K562 (cell line): ENCODE measurements at regions not wholly inside any gene's neighbourhood (a gene's known extent, or its start where the extent isn't known, plus 50 kb on each side); places are given as distances from the start of the nearest gene placed in this dataset.

Source experiments
- ATAC-seq: fragments of 200-7000 bp; cut with Tn5 transposase; 3 replicates; pipeline ENCODE4 v1.9.1; 2020; ENCODE audit warnings: moderate library complexity
- BruUV-seq: library from RNA; stranded (reverse); fragments of 400-500 nt; replicated peaks from 2 replicates; lab custom pipeline; 2021; lab: Mats Ljungman, UMichigan
- CTCF ChIA-PET: fragments of 300-600 bp; formaldehyde crosslinking; extraction: SDS; loops from one replicate; lab custom pipeline; 2021; ENCODE audit warnings: low intra/inter-chr PET ratio; lab: Yijun Ruan, JAX
- POLR2A ChIA-PET: fragments of 300-600, 350-650 bp; sonication (Branson Sonifier 250); formaldehyde crosslinking; extraction: SDS; loops from one replicate; lab custom pipeline; 2021; ENCODE audit warnings: antibody characterized with exemption, inconsistent platforms; lab: Yijun Ruan, JAX
- DNase-seq, 4 experiments: peaks; one replicate each; pipeline versions ENCODE4 v3.0.0 to v3.0.0-alpha.2; 2011 to 2018; ENCODE audit warnings: low spot score in 3 of 4, mixed read lengths in 3 of 4; ENCODE audit errors: extremely low read depth in 1 of 4
- FAIRE-seq: peaks from 2 replicates; lab custom pipeline; 2011; peaks lifted over from hg19 to GRCh38; lab: Jason Lieb, UNC
- H2AFZ ChIP-seq: 2 replicates; pipeline ENCODE4 v1.6.0; 2011; ENCODE audit warnings: low read depth, low read length, control low read depth, inconsistent platforms
- H3K27ac ChIP-seq: fragments of 200-600 bp; 3 replicates; pipeline ENCODE4 v1.8.0; 2011; ENCODE audit warnings: low read depth, mild to moderate bottlenecking, control low read depth, inconsistent platforms, low read length, moderate library complexity, mixed read lengths; ENCODE audit errors: extremely low read depth
- H3K27me3 ChIP-seq, 2 experiments: fragments of 300-600 bp in 1 of 2; 2 replicates in 1 of 2; 3 replicates in 1 of 2; pipeline versions ENCODE4 v1.6.0 to v1.8.0; 2011; ENCODE audit warnings: inconsistent platforms in 2 of 2, low read length in 2 of 2, mild to moderate bottlenecking in 1 of 2, mixed read lengths in 1 of 2, moderate library complexity in 1 of 2; ENCODE audit not compliant: control insufficient read depth in 2 of 2, insufficient read depth in 2 of 2
- H3K36me3 ChIP-seq: fragments of 300-600 bp; 3 replicates; pipeline ENCODE4 v1.8.0; 2011; ENCODE audit warnings: mild to moderate bottlenecking, low read length, inconsistent platforms; ENCODE audit not compliant: control insufficient read depth, insufficient read depth
- H3K4me1 ChIP-seq, 2 experiments: fragments of 200-600 bp in 1 of 2; replicated peaks in 1 of 2; 2 replicates in 1 of 2; 3 replicates in 1 of 2; pipeline versions ENCODE4 v1.5.1 to v1.8.0; 2011; ENCODE audit warnings: inconsistent platforms in 2 of 2, low read length in 2 of 2, mild to moderate bottlenecking in 1 of 2, mixed read lengths in 1 of 2, moderate library complexity in 1 of 2; ENCODE audit not compliant: control insufficient read depth in 2 of 2, insufficient read depth in 2 of 2
- H3K4me2 ChIP-seq: 2 replicates; pipeline ENCODE4 v1.6.1; 2011; ENCODE audit warnings: low read length, control low read depth, inconsistent platforms, mixed read lengths; ENCODE audit not compliant: insufficient read depth
- H3K4me3 ChIP-seq: fragments of 200-600 bp; sonication (generic), shearing (Covaris generic); 2 replicates; pipeline ENCODE4 v1.5.1; 2016; ENCODE audit warnings: control low read depth, inconsistent platforms
- H3K79me2 ChIP-seq: fragments of 200-600 bp; 3 replicates; pipeline ENCODE4 v1.8.0; 2011; ENCODE audit warnings: low read length, inconsistent platforms; ENCODE audit not compliant: control insufficient read depth, insufficient read depth
- H3K9ac ChIP-seq, 2 experiments: 2 replicates each; pipeline versions ENCODE4 v1.6.0 to v1.6.1; 2011; ENCODE audit warnings: low read depth in 2 of 2, low read length in 2 of 2, control low read depth in 1 of 2, inconsistent platforms in 1 of 2, mild to moderate bottlenecking in 1 of 2, mixed read lengths in 1 of 2; ENCODE audit not compliant: insufficient read depth in 1 of 2
- H3K9me1 ChIP-seq: one replicate; pipeline ENCODE4 v1.6.0; 2011; ENCODE audit warnings: inconsistent platforms, mild to moderate bottlenecking, low read length, moderate library complexity; ENCODE audit not compliant: control insufficient read depth, insufficient read depth
- H3K9me3 ChIP-seq: replicated peaks from 2 replicates; pipeline ENCODE4 v1.5.1; 2011; ENCODE audit warnings: low read depth, low read length, inconsistent platforms; ENCODE audit not compliant: control insufficient read depth, insufficient read depth
- H4K20me1 ChIP-seq: replicated peaks from 2 replicates; pipeline ENCODE4 v1.6.1; 2011; ENCODE audit warnings: low read length, inconsistent platforms, mixed read lengths; ENCODE audit not compliant: control insufficient read depth, insufficient read depth
- BRD4 ChIP-seq: fragments of 200-600 bp; sonication (generic); IDR thresholded peaks from 2 replicates; pipeline ENCODE4 v1.6.1; 2017; ENCODE audit warnings: inconsistent platforms
- CREB1 ChIP-seq, 2 experiments: sonication (generic) in 1 of 2; formaldehyde crosslinking in 1 of 2; IDR thresholded peaks; 2 replicates each; pipeline versions ENCODE4 v1.6.1 to v1.8.0; 2012 to 2022; ENCODE audit warnings: inconsistent platforms in 1 of 2, mild to moderate bottlenecking in 1 of 2, missing genetic modification reagents in 1 of 2, moderate library complexity in 1 of 2
- HMGN3 ChIP-seq: IDR thresholded peaks from 2 replicates; pipeline ENCODE4 v1.6.1; 2011; ENCODE audit warnings: borderline replicate concordance, low read depth, mild to moderate bottlenecking, mixed read lengths, low read length; ENCODE audit not compliant: insufficient read length; ENCODE audit errors: extremely low read depth
- HOXB6 ChIP-seq: fragments of 250-450 bp; sonication (Bioruptor Pico); IDR thresholded peaks from 2 replicates; pipeline ENCODE4 v1.5.1; 2022; ENCODE audit warnings: mild to moderate bottlenecking, borderline replicate concordance
- MAFK ChIP-seq: IDR thresholded peaks from 2 replicates; pipeline ENCODE4 v1.6.1; 2011; ENCODE audit warnings: low read length, improper control_type of control experiment
- MEIS2 ChIP-seq: fragments of 450-650 bp; IDR thresholded peaks from 2 replicates; pipeline ENCODE4 v1.6.1; 2014; ENCODE audit warnings: mild to moderate bottlenecking; ENCODE audit not compliant: partially characterized antibody
- NR2F6 ChIP-seq: fragments of 450-650 bp; formaldehyde crosslinking; IDR thresholded peaks from 2 replicates; pipeline ENCODE4 v1.4.0; 2020; ENCODE audit warnings: mild to moderate bottlenecking
- OTX1 ChIP-seq: fragments of 450-650 bp; formaldehyde crosslinking; IDR thresholded peaks from 2 replicates; pipeline ENCODE4 v1.4.0; 2022; ENCODE audit warnings: mild to moderate bottlenecking
- PRMT5 ChIP-seq: sonication (generic); formaldehyde crosslinking; IDR thresholded peaks from 2 replicates; pipeline ENCODE4 v1.5.0; 2020; ENCODE audit warnings: missing genetic modification reagents
- PURB ChIP-seq: sonication (generic); formaldehyde crosslinking; IDR thresholded peaks from 2 replicates; pipeline ENCODE4 v1.9.0; 2021; ENCODE audit warnings: low read depth, mild to moderate bottlenecking, missing genetic modification reagents
- RAD21 ChIP-seq, 2 experiments: fragments of 250-450 bp in 1 of 2; fragments of 450-650 bp in 1 of 2; sonication (Bioruptor Pico) in 1 of 2; formaldehyde crosslinking in 1 of 2; IDR thresholded peaks in 1 of 2; conservative IDR thresholded peaks in 1 of 2; 2 replicates each; pipeline versions ENCODE4 v1.4.0 to v1.8.0; 2020 to 2022; ENCODE audit warnings: mild to moderate bottlenecking in 2 of 2, moderate library complexity in 1 of 2
- SIX5 ChIP-seq, 2 experiments: IDR thresholded peaks; 2 replicates each; pipeline ENCODE4 v1.6.1; 2011; ENCODE audit warnings: low read length in 2 of 2, borderline replicate concordance in 1 of 2, low read depth in 1 of 2, mild to moderate bottlenecking in 1 of 2, moderate library complexity in 1 of 2; ENCODE audit not compliant: insufficient read depth in 1 of 2
- SRSF1 ChIP-seq: fragments of 200-400 bp; formaldehyde crosslinking; IDR thresholded peaks from 2 replicates; pipeline ENCODE4 v1.6.1; 2017; ENCODE audit warnings: mild to moderate bottlenecking, low read depth, low read length, moderate library complexity
- TAF7 ChIP-seq: fragments of 450-650 bp; IDR thresholded peaks from 2 replicates; pipeline ENCODE4 v1.6.1; 2016; ENCODE audit warnings: missing genetic modification characterization, missing compliant biosample characterization
- TCF3 ChIP-seq: sonication (generic); formaldehyde crosslinking; IDR thresholded peaks from 2 replicates; pipeline ENCODE4 v1.4.0; 2020; ENCODE audit warnings: mild to moderate bottlenecking, missing genetic modification reagents
- ZC3H8 ChIP-seq: fragments of 450-650 bp; IDR thresholded peaks from 2 replicates; pipeline ENCODE4 v1.6.1; 2017
- ZFP36 ChIP-seq: fragments of 150-350 bp; IDR thresholded peaks from 2 replicates; pipeline ENCODE4 v1.6.1; 2018; ENCODE audit warnings: low read length, low read depth; ENCODE audit not compliant: partially characterized antibody
- ZNF175 ChIP-seq: fragments of 200-800 bp; sonication (Bioruptor generic); IDR thresholded peaks from 2 replicates; pipeline ENCODE4 v1.6.1; 2016; ENCODE audit warnings: low read depth, mild to moderate bottlenecking, missing genetic modification characterization, missing compliant biosample characterization
- ZNF239 ChIP-seq: fragments of 250-450 bp; sonication (Bioruptor Pico); IDR thresholded peaks from 2 replicates; pipeline ENCODE4 v1.4.0; 2020; ENCODE audit warnings: mild to moderate bottlenecking
- WGBS: fragments of 100-300 bp; shearing (Covaris generic); methylation state at CpG from one replicate; pipeline ENCODE4 v1.1.6; 2016; ENCODE audit warnings: low coverage, mixed read lengths; ENCODE audit not compliant: insufficient coverage; ENCODE audit errors: missing lambda C conversion rate; 5-methylcytosine and 5-hydroxymethylcytosine counted together
- in situ Hi-C: fragments of 300-500 bp; cut with MboI; formaldehyde crosslinking; loops from 4 replicates; pipeline ENCODE4 v1.15.0; 2018; ENCODE audit warnings: inconsistent platforms, mixed read lengths
- intact Hi-C: fragments of 100-400 bp; cut with micrococcal nuclease; formaldehyde crosslinking; loops from 2 replicates; pipeline ENCODE4 v1.14.2; 2022
- TF ChIP-seq, protein P1 (sequence below): fragments of 250-450 bp; sonication (Bioruptor Pico); IDR thresholded peaks from 2 replicates; pipeline ENCODE4 v1.8.0; 2022; ENCODE audit warnings: inconsistent platforms
- TF ChIP-seq, protein P2 (sequence below): fragments of 250-450 bp; sonication (Bioruptor Pico); IDR thresholded peaks from 2 replicates; pipeline ENCODE4 v1.5.1; 2021; ENCODE audit warnings: mild to moderate bottlenecking

DNA sequence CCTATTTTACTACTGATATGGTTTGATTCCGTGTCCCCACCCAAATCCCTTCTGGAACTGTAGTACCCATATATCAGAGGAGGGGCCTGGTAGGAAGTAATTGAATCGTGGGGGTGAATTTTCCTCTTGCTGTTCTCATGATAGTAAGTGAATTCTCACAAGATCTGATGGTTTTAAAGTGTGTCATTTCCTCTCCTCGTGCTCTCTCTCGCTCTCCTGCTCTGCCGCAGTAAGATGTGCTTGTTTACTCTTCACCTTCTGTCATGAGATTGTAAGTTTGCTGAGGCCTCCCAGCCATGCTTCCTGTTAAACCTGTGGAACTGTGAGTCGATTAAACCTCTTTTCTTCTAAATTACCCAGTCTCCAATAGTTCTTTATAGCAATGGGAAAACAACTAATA is 81.2 kb upstream of the ZBTB20 start (continued):
- TF ChIP-seq, protein P1, sequence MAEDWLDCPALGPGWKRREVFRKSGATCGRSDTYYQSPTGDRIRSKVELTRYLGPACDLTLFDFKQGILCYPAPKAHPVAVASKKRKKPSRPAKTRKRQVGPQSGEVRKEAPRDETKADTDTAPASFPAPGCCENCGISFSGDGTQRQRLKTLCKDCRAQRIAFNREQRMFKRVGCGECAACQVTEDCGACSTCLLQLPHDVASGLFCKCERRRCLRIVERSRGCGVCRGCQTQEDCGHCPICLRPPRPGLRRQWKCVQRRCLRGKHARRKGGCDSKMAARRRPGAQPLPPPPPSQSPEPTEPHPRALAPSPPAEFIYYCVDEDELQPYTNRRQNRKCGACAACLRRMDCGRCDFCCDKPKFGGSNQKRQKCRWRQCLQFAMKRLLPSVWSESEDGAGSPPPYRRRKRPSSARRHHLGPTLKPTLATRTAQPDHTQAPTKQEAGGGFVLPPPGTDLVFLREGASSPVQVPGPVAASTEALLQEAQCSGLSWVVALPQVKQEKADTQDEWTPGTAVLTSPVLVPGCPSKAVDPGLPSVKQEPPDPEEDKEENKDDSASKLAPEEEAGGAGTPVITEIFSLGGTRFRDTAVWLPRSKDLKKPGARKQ (CRISPR knock-in tag): no peak
- TF ChIP-seq ZNF175 (CRISPR knock-in tag): no peak
- no peak for TF ChIP-seq OTX1
- TF ChIP-seq RAD21 (CRISPR knock-in tag; conservative IDR thresholded peaks at IDR 0.05 in 1 of 2, IDR thresholded peaks at IDR 0.05 in 1 of 2): no peak

DNA sequence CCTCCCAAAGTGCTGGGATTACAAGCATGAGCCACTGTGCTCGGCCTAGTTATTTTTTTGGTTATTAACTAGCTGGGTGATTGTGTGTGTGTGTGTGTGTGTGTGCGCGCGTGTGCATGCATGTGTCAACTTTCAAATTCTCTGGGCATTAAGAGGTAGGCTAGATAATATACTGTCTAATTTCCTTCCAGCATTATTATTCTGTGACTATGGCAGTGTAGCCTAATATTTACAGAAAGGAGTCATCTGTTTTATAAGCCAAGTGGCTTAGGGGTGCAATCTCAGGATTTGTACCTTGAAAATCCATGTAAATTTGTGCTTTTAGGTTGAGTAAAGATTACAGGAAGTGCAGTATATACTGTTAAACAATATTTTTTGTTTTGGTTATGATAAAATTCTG is 85.1 kb upstream of the ZBTB20 start:
- no peak for FAIRE-seq
- Histone ChIP-seq H3K79me2 (no peaks in the 10 kb centered on the region), H2AFZ (no peak overlapping the region), H3K4me1 (no peaks in the 10 kb centered on the region), H3K9me1 (no peaks in the 10 kb centered on the region), H3K36me3 (no peaks in the 10 kb centered on the region)
- POLR2A ChIA-PET: no interaction called here
- 0% methylated on average over 1 of the region's 4 CpGs for WGBS
- ATAC-seq: no peak
- intact Hi-C loops: no loop called here
- TF ChIP-seq TCF3 (CRISPR knock-in tag): no peak
- no peak for TF ChIP-seq SIX5 (IDR thresholded peaks at IDR 0.05; ENCODE audit: borderline replicate concordance in 1 of 2, insufficient read depth in 1 of 2, low read depth in 1 of 2, low read length in 2 of 2)
- TF ChIP-seq ZFP36: no peak
- no peak for TF ChIP-seq HMGN3
- TF ChIP-seq SRSF1: no peak
- no peak for TF ChIP-seq HOXB6
- no peak for TF ChIP-seq RAD21 (CRISPR knock-in tag; conservative IDR thresholded peaks at IDR 0.05 in 1 of 2, IDR thresholded peaks at IDR 0.05 in 1 of 2)
- no peak for TF ChIP-seq TAF7 (tag)
- TF ChIP-seq PRMT5 (CRISPR knock-in tag): no peak
- TF ChIP-seq MEIS2: no peak
- no peak for TF ChIP-seq ZC3H8
- no peak for TF ChIP-seq CREB1 (IDR thresholded peaks at IDR 0.05)
- no peak for TF ChIP-seq CREB1 (CRISPR knock-in tag; IDR thresholded peaks at IDR 0.05)
- no peak for TF ChIP-seq MAFK
- TF ChIP-seq BRD4: no peak
- TF ChIP-seq, protein P2, sequence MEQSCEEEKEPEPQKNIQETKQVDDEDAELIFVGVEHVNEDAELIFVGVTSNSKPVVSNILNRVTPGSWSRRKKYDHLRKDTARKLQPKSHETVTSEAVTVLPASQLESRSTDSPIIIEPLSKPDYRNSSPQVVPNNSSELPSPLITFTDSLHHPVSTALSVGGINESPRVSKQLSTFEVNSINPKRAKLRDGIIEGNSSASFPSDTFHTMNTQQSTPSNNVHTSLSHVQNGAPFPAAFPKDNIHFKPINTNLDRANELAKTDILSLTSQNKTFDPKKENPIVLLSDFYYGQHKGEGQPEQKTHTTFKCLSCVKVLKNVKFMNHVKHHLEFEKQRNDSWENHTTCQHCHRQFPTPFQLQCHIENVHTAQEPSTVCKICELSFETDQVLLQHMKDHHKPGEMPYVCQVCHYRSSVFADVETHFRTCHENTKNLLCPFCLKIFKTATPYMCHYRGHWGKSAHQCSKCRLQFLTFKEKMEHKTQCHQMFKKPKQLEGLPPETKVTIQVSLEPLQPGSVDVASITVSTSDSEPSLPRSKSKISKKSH (CRISPR knock-in tag): no peak
- TF ChIP-seq NR2F6: no peak
- no peak for TF ChIP-seq ZNF239 (CRISPR knock-in tag)
- no peak for TF ChIP-seq PURB (CRISPR knock-in tag)
- TF ChIP-seq, all 486 proteins: peak for 0
- no peak overlapping the region for H3K4me3 ChIP-seq
- no peak overlapping the region for H3K4me2 ChIP-seq
- H3K27ac ChIP-seq: no peak overlapping the region
- no peaks in the 10 kb centered on the region for H4K20me1 ChIP-seq
- BruUV-seq: no TSS peak
- DNase-seq: no peak
- CTCF ChIA-PET: no interaction called here
- no peaks in the 10 kb centered on the region for H3K27me3 ChIP-seq
- H3K9me3 ChIP-seq: no peaks in the 10 kb centered on the region
- in situ Hi-C loops: no loop called here
- H3K9ac ChIP-seq: no peak overlapping the region
